ENCODE measurements at regions not wholly inside any gene's neighbourhood (a gene's known extent, or its start where the extent isn't known, plus 50 kb on each side); places are given as distances from the start of the nearest gene placed in this dataset.

GRCh38 chrX:118220509-118220908 is 103.9 kb upstream of the KLHL13 start:
- TF ChIP-seq CTCF (conservative IDR thresholded peaks at IDR 0.05; ENCODE audit: low read depth, low read length) (no peak), RAD21 (IDR thresholded peaks at IDR 0.05; ENCODE audit: low read length) (no peak), NFE2L2 (IDR thresholded peaks at IDR 0.05; ENCODE audit: low read depth, low read length) (no peak), CHD1 (IDR thresholded peaks at IDR 0.05; ENCODE audit: low read depth, low read length) (no peak), RFX5 (IDR thresholded peaks at IDR 0.05; ENCODE audit: low read depth, low read length) (no peak), USF2 (IDR thresholded peaks at IDR 0.05; ENCODE audit: low read depth, low read length) (no peak), ELK1 (IDR thresholded peaks at IDR 0.05; ENCODE audit: borderline replicate concordance, low read depth, low read length) (no peak), FOS (IDR thresholded peaks at IDR 0.05; ENCODE audit: low read depth, low read length) (no peak)

All from IMR-90 (cell line).